Lower leg skin (tissue), 4 donors: ENCODE measurements at regions not wholly inside any gene's neighbourhood (a gene's known extent, or its start where the extent isn't known, plus 50 kb on each side); places are given as distances from the start of the nearest gene placed in this dataset.

Source experiments
- DNase-seq, 2 donors: peaks; one replicate each; pipeline ENCODE4 v3.0.0-alpha.2; 2019; ENCODE audit warnings: low spot score in 2 of 2
- H3K4me3 ChIP-seq: fragments of 200-600 bp; sonication (generic); 2 replicates; pipeline ENCODE4 v1.5.1; 2017; ENCODE audit warnings: mild to moderate bottlenecking, low read depth; ENCODE audit not compliant: poor library complexity, severe bottlenecking
- POLR2A ChIP-seq, 2 donors: fragments of 450-650 bp; IDR thresholded peaks; one replicate each; pipeline ENCODE4 v1.6.1; 2016 to 2017; ENCODE audit warnings: antibody characterized with exemption in 2 of 2, mild to moderate bottlenecking in 1 of 2, moderate library complexity in 1 of 2
- WGBS, 2 donors: methylation state at CpG; one replicate each; pipeline ENCODE4 v1.1.5; 2018; 5-methylcytosine and 5-hydroxymethylcytosine counted together
- intact Hi-C: fragments of 100-400 bp; cut with DNase I; formaldehyde crosslinking; loops from one replicate; pipeline ENCODE4 v1.15.0; 2023; ENCODE audit warnings: low total_unique reads
- TF ChIP-seq, protein P1 (sequence below), 3 donors: fragments of 450-650 bp; IDR thresholded peaks; one replicate each; pipeline ENCODE4 v1.5.1; 2016; ENCODE audit warnings: antibody characterized with exemption in 3 of 3, mild to moderate bottlenecking in 3 of 3, moderate library complexity in 2 of 3

- WGBS, 2 donors, result 91 to 94% methylated on average over 5 of the region's 5 CpGs
- TF ChIP-seq, protein P1, sequence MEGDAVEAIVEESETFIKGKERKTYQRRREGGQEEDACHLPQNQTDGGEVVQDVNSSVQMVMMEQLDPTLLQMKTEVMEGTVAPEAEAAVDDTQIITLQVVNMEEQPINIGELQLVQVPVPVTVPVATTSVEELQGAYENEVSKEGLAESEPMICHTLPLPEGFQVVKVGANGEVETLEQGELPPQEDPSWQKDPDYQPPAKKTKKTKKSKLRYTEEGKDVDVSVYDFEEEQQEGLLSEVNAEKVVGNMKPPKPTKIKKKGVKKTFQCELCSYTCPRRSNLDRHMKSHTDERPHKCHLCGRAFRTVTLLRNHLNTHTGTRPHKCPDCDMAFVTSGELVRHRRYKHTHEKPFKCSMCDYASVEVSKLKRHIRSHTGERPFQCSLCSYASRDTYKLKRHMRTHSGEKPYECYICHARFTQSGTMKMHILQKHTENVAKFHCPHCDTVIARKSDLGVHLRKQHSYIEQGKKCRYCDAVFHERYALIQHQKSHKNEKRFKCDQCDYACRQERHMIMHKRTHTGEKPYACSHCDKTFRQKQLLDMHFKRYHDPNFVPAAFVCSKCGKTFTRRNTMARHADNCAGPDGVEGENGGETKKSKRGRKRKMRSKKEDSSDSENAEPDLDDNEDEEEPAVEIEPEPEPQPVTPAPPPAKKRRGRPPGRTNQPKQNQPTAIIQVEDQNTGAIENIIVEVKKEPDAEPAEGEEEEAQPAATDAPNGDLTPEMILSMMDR (IDR thresholded peaks at IDR 0.05), result no peak
- no peak overlapping the region for H3K4me3 ChIP-seq
- intact Hi-C loops, result no loop called here
- DNase-seq, result peak in 1 of 2 donors; percentile 82
Measured at GRCh38 chr3:195007151-195007550, 263.8 kb downstream of the XXYLT1 start.

- peak in 1 of 2 donors; percentile 59 for DNase-seq
- 71 to 72% methylated on average over 4 of the region's 4 CpGs for WGBS, 2 donors
- no peak overlapping the region for H3K4me3 ChIP-seq
- TF ChIP-seq POLR2A (IDR thresholded peaks at IDR 0.05), result no peak
- TF ChIP-seq, protein P1 (IDR thresholded peaks at IDR 0.05), result no peak
- intact Hi-C loops, result no loop called here
Measured at GRCh38 chr3:195007766-195008165, 263.2 kb downstream of the XXYLT1 start.

- TF ChIP-seq, protein P1 (IDR thresholded peaks at IDR 0.05), result no peak
- no peak for TF ChIP-seq POLR2A (IDR thresholded peaks at IDR 0.05)
- intact Hi-C loops, result no loop called here
- peak in 1 of 2 donors; percentile 63 for DNase-seq
- 75 to 81% methylated on average over 6 of the region's 6 CpGs for WGBS, 2 donors
- no peak overlapping the region for H3K4me3 ChIP-seq
Measured at GRCh38 chr3:195008816-195009215, 262.1 kb downstream of the XXYLT1 start.

- DNase-seq, result peak in 1 of 2 donors; percentile 46
- intact Hi-C loops, result no loop called here
- H3K4me3 ChIP-seq, result no peak overlapping the region
- 89% methylated on average over 9 of the region's 9 CpGs for WGBS, 2 donors
- TF ChIP-seq, protein P1 (IDR thresholded peaks at IDR 0.05), result no peak
- TF ChIP-seq POLR2A (IDR thresholded peaks at IDR 0.05), result no peak
Measured at GRCh38 chr3:195009616-195010015, 261.3 kb downstream of the XXYLT1 start.

DNA sequence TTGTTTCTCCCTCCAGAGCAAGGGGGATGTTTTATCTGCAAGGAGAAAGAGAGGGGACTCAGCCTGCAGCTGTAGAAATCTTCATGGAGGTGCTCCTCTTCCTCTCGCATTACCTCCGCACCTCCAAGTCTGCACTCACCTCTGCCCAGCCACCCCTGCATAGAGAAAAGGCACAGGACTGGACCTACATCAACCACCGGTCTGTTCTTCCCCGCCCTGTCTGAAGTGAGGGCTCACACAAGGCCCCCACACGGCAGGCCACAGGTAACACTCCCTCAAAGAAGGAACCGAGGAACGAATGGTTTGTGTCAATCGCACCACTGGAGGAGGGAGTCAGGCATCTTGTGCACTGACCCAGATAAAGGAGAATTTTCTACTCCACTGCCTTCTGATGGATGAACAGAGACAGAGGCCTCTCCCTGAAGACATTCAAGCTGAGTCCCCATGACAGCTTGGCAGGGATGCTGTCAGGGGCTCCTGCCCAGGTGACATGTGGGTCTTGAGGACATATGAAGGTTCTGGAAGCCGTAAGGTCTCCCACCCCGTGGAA is 260.3 kb downstream of the XXYLT1 start:
- intact Hi-C loops, result no loop called here
- TF ChIP-seq, protein P1 (IDR thresholded peaks at IDR 0.05), result no peak
- TF ChIP-seq POLR2A (IDR thresholded peaks at IDR 0.05), result no peak
- peak in 1 of 2 donors; percentile 60 for DNase-seq
- 91 to 95% methylated on average over 10 of the region's 10 CpGs for WGBS, 2 donors
- no peak overlapping the region for H3K4me3 ChIP-seq

- no peak for TF ChIP-seq POLR2A (IDR thresholded peaks at IDR 0.05)
- WGBS, 2 donors, result 89 to 92% methylated on average over 6 of the region's 6 CpGs
- peak in 1 of 2 donors; percentile 52 for DNase-seq
- intact Hi-C loops, result no loop called here
- H3K4me3 ChIP-seq, result no peak overlapping the region
Measured at GRCh38 chr3:195011231-195011834, 259.6 kb downstream of the XXYLT1 start.
